WTC11 (cell line): ENCODE measurements at regions not wholly inside any gene's neighbourhood (a gene's known extent, or its start where the extent isn't known, plus 50 kb on each side); places are given as distances from the start of the nearest gene placed in this dataset.

Experiments used
- ATAC-seq: fragments of 200-7000 bp; cut with Tn5 transposase; 2 replicates; pipeline ENCODE4 v1.10.0; 2021; ENCODE audit warnings: mild to moderate bottlenecking, moderate library complexity
- CTCF ChIA-PET: fragments of 300-600 bp; sonication (Branson Sonifier 250); formaldehyde crosslinking; loops from one replicate; lab custom pipeline; 2021; ENCODE audit warnings: antibody characterized with exemption; lab: Charles Lee
- POLR2A ChIA-PET: fragments of 350-600 bp; sonication (Branson Sonifier 250); formaldehyde crosslinking; loops from one replicate; lab custom pipeline; 2021; ENCODE audit warnings: antibody characterized with exemption; lab: Charles Lee
- DNase-seq: peaks from one replicate; pipeline ENCODE4 v3.0.0; 2021; ENCODE audit warnings: low spot score
- H3K27ac Mint-ChIP-seq: 2 replicates; pipeline ENCODE4 v1.8.0; 2021; ENCODE audit warnings: mixed read lengths
- H3K27me3 Mint-ChIP-seq: 2 replicates; pipeline ENCODE4 v1.8.0; 2021; ENCODE audit warnings: low read depth, mild to moderate bottlenecking, moderate library complexity, mixed read lengths
- H3K36me3 Mint-ChIP-seq: 2 replicates; pipeline ENCODE4 v1.8.0; 2021; ENCODE audit warnings: mixed read lengths
- H3K4me1 Mint-ChIP-seq: 2 replicates; pipeline ENCODE4 v1.8.0; 2022; ENCODE audit warnings: mixed read lengths
- H3K4me3 Mint-ChIP-seq: 2 replicates; pipeline ENCODE4 v1.8.0; 2021; ENCODE audit warnings: mild to moderate bottlenecking, moderate library complexity, mixed read lengths
- H3K9me3 Mint-ChIP-seq: 2 replicates; pipeline ENCODE4 v1.8.0; 2021; ENCODE audit warnings: mixed read lengths
- AR ChIP-seq: fragments of 250-450 bp; sonication (Bioruptor Pico); IDR thresholded peaks from 2 replicates; pipeline ENCODE4 v1.9.0; 2021; ENCODE audit warnings: mild to moderate bottlenecking
- ATF1 ChIP-seq: sonication (generic); formaldehyde crosslinking; IDR thresholded peaks from 2 replicates; pipeline ENCODE4 v1.8.1; 2023; ENCODE audit warnings: mild to moderate bottlenecking, moderate library complexity, missing genetic modification reagents
- CTCF ChIP-seq: fragments of 200-600 bp; IDR thresholded peaks from 2 replicates; pipeline ENCODE4 v1.8.0; 2022; ENCODE audit warnings: antibody characterized with exemption
- ESRRA ChIP-seq: sonication (generic); formaldehyde crosslinking; IDR thresholded peaks from 2 replicates; pipeline ENCODE4 v1.8.1; 2022; ENCODE audit warnings: mild to moderate bottlenecking, missing genetic modification reagents, borderline replicate concordance
- GABPB1 ChIP-seq: sonication (generic); formaldehyde crosslinking; IDR thresholded peaks from 2 replicates; pipeline ENCODE4 v1.8.1; 2023; ENCODE audit warnings: mild to moderate bottlenecking, missing genetic modification reagents
- HMGA2 ChIP-seq: fragments of 250-450 bp; sonication (Bioruptor Pico); IDR thresholded peaks from 2 replicates; pipeline ENCODE4 v1.4.0; 2021; ENCODE audit warnings: mild to moderate bottlenecking, moderate library complexity
- NFATC4 ChIP-seq: fragments of 250-450 bp; sonication (Bioruptor Pico); IDR thresholded peaks from 2 replicates; pipeline ENCODE4 v1.9.0; 2021; ENCODE audit warnings: mild to moderate bottlenecking
- NFE2L1 ChIP-seq: sonication (generic); formaldehyde crosslinking; IDR thresholded peaks from 2 replicates; pipeline ENCODE4 v1.8.1; 2023; ENCODE audit warnings: missing genetic modification reagents
- NFYB ChIP-seq: sonication (generic); formaldehyde crosslinking; conservative IDR thresholded peaks from 2 replicates; pipeline ENCODE4 v1.8.0; 2022; ENCODE audit warnings: low read depth, missing genetic modification reagents
- NR3C1 ChIP-seq: sonication (generic); formaldehyde crosslinking; conservative IDR thresholded peaks from 2 replicates; pipeline ENCODE4 v1.8.1; 2023; ENCODE audit warnings: low read depth, mild to moderate bottlenecking, missing genetic modification reagents
- PRRX2 ChIP-seq: fragments of 250-450 bp; sonication (Bioruptor Pico); IDR thresholded peaks from 2 replicates; pipeline ENCODE4 v1.8.0; 2021; ENCODE audit warnings: mild to moderate bottlenecking
- ZBTB21 ChIP-seq: sonication (generic); formaldehyde crosslinking; IDR thresholded peaks from 2 replicates; pipeline ENCODE4 v1.8.1; 2023; ENCODE audit warnings: mild to moderate bottlenecking, missing genetic modification reagents, borderline replicate concordance
- ZMAT4 ChIP-seq: fragments of 250-450 bp; sonication (Bioruptor Pico); IDR thresholded peaks from 2 replicates; pipeline ENCODE4 v1.9.0; 2021; ENCODE audit warnings: mild to moderate bottlenecking
- ZNF121 ChIP-seq: sonication (generic); formaldehyde crosslinking; IDR thresholded peaks from 2 replicates; pipeline ENCODE4 v1.8.0; 2023; ENCODE audit warnings: missing genetic modification reagents
- ZNF219 ChIP-seq: sonication (generic); formaldehyde crosslinking; IDR thresholded peaks from 2 replicates; pipeline ENCODE4 v1.8.0; 2023; ENCODE audit warnings: missing genetic modification reagents, mild to moderate bottlenecking, borderline replicate concordance
- ZNF423 ChIP-seq: fragments of 250-450 bp; sonication (Bioruptor Pico); IDR thresholded peaks from 2 replicates; pipeline ENCODE4 v2.1.2; 2022; ENCODE audit warnings: mild to moderate bottlenecking, moderate library complexity
- ZNF671 ChIP-seq: fragments of 250-450 bp; sonication (Bioruptor Pico); IDR thresholded peaks from 2 replicates; pipeline ENCODE4 v1.8.0; 2021; ENCODE audit warnings: mild to moderate bottlenecking
- TF ChIP-seq, protein P1 (sequence below): sonication (generic); formaldehyde crosslinking; IDR thresholded peaks from 2 replicates; pipeline ENCODE4 v1.8.0; 2022; ENCODE audit warnings: mild to moderate bottlenecking, missing genetic modification reagents
- TF ChIP-seq, protein P2 (sequence below): sonication (generic); formaldehyde crosslinking; IDR thresholded peaks from 2 replicates; pipeline ENCODE4 v1.8.1; 2022; ENCODE audit warnings: mild to moderate bottlenecking, missing genetic modification reagents, moderate library complexity, borderline replicate concordance
- TF ChIP-seq, protein P3 (sequence below): sonication (generic); formaldehyde crosslinking; IDR thresholded peaks from 2 replicates; pipeline ENCODE4 v1.8.1; 2023; ENCODE audit warnings: mild to moderate bottlenecking, missing genetic modification reagents, moderate library complexity

DNA sequence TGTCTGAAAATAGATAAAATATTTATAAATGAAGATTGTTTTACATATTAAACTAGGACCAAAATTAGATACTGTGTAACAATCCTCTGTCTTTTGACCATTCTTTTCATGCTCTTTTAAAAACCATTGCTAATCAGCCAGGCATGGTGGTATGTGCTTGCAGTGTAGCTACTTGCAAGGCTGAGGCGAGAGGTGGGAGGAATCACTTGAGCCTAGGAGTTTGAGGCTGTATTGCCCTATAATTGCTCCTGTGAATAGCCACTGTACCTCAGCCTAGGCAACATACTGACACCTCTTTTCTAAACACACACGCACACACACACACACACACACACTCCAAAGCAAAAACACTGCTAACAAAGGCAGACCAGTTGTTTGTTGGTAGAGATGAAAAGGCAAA, 259.2 kb downstream of the JRKL start:
- peaks cover 19% of the 10 kb centered on the region for H3K4me1 Mint-ChIP-seq
- CTCF ChIA-PET, result interaction anchor here (1.5 to 3.5 kb wide), 2 partner anchors 185 to 492 kb away, joined by 3 to 12 read pairs; no protein-coding TSS in a partner anchor

GRCh38 chr11:96652516-96652915, 262.7 kb downstream of the JRKL start:
- TF ChIP-seq NFYB (CRISPR knock-in tag), result no peak
- no peak for TF ChIP-seq AR (CRISPR knock-in tag)
- no peak for TF ChIP-seq NFE2L1 (CRISPR knock-in tag)
- no peak for TF ChIP-seq ZBTB21 (CRISPR knock-in tag)
- TF ChIP-seq HMGA2 (CRISPR knock-in tag), result no peak
- TF ChIP-seq, protein P1, sequence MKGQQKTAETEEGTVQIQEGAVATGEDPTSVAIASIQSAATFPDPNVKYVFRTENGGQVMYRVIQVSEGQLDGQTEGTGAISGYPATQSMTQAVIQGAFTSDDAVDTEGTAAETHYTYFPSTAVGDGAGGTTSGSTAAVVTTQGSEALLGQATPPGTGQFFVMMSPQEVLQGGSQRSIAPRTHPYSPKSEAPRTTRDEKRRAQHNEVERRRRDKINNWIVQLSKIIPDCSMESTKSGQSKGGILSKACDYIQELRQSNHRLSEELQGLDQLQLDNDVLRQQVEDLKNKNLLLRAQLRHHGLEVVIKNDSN (CRISPR knock-in tag), result no peak
- TF ChIP-seq, protein P2, sequence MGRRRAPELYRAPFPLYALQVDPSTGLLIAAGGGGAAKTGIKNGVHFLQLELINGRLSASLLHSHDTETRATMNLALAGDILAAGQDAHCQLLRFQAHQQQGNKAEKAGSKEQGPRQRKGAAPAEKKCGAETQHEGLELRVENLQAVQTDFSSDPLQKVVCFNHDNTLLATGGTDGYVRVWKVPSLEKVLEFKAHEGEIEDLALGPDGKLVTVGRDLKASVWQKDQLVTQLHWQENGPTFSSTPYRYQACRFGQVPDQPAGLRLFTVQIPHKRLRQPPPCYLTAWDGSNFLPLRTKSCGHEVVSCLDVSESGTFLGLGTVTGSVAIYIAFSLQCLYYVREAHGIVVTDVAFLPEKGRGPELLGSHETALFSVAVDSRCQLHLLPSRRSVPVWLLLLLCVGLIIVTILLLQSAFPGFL (CRISPR knock-in tag), result no peak
- no peak for TF ChIP-seq CTCF
- no peak for TF ChIP-seq GABPB1 (CRISPR knock-in tag)
- Mint-ChIP-seq H3K9me3 (no peaks in the 10 kb centered on the region), H3K4me3 (no peak overlapping the region), H3K4me1 (peaks cover 4% of the 10 kb centered on the region), H3K27ac (no peak overlapping the region), H3K36me3 (no peaks in the 10 kb centered on the region), H3K27me3 (no peaks in the 10 kb centered on the region)
- CTCF ChIA-PET, result interaction anchor here (1.5 kb wide), 1 partner anchor 188 kb away, joined by 3 read pairs; no protein-coding TSS in a partner anchor
- ATAC-seq, result no peak
- POLR2A ChIA-PET, result no interaction called here
- no peak for DNase-seq

More for the DNA sequence above, 259.2 kb downstream of the JRKL start:
- H3K27me3 Mint-ChIP-seq, result no peaks in the 10 kb centered on the region
- no peaks in the 10 kb centered on the region for H3K36me3 Mint-ChIP-seq
- H3K4me3 Mint-ChIP-seq, result no peak overlapping the region
- H3K9me3 Mint-ChIP-seq, result no peaks in the 10 kb centered on the region
- DNase-seq (no peak), ATAC-seq (peak; percentile 67)
- TF ChIP-seq, protein P3, sequence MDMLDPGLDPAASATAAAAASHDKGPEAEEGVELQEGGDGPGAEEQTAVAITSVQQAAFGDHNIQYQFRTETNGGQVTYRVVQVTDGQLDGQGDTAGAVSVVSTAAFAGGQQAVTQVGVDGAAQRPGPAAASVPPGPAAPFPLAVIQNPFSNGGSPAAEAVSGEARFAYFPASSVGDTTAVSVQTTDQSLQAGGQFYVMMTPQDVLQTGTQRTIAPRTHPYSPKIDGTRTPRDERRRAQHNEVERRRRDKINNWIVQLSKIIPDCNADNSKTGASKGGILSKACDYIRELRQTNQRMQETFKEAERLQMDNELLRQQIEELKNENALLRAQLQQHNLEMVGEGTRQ, result no peak
- no peak for TF ChIP-seq NFATC4 (CRISPR knock-in tag)
- no peak for TF ChIP-seq NR3C1 (CRISPR knock-in tag)
- TF ChIP-seq ZNF219 (CRISPR knock-in tag), result no peak
- no peak for TF ChIP-seq ZNF121 (CRISPR knock-in tag)
- TF ChIP-seq ZBTB21 (CRISPR knock-in tag), result no peak
- TF ChIP-seq ZNF423 (CRISPR knock-in tag), result no peak
- no peak for TF ChIP-seq ATF1 (CRISPR knock-in tag)
- no peak for TF ChIP-seq ZMAT4 (CRISPR knock-in tag)
- TF ChIP-seq GABPB1 (CRISPR knock-in tag), result no peak
- TF ChIP-seq ZNF671, result no peak
- no peak for TF ChIP-seq PRRX2 (CRISPR knock-in tag)
- TF ChIP-seq ESRRA (CRISPR knock-in tag), result no peak
- POLR2A ChIA-PET, result no interaction called here
- no peak overlapping the region for H3K27ac Mint-ChIP-seq
